Naive thymus-derived CD4-positive, alpha-beta T cell (primary cell): ENCODE measurements at regions not wholly inside any gene's neighbourhood (a gene's known extent, or its start where the extent isn't known, plus 50 kb on each side); places are given as distances from the start of the nearest gene placed in this dataset.

Source experiments
- ATAC-seq: fragments of 150-1000 bp; cut with Tn5 transposase; 2 replicates; pipeline ENCODE4 v1.10.0; 2021; ENCODE audit warnings: mild to moderate bottlenecking, moderate library complexity
- CTCF ChIA-PET: fragments of 350-600 bp; sonication (Branson Sonifier 250); formaldehyde crosslinking; loops from one replicate; lab custom pipeline; 2021; ENCODE audit warnings: antibody characterized with exemption; lab: Charles Lee
- POLR2A ChIA-PET: fragments of 350-600 bp; sonication (Branson Sonifier 250); formaldehyde crosslinking; loops from one replicate; lab custom pipeline; 2021; ENCODE audit warnings: antibody characterized with exemption, inconsistent platforms; lab: Charles Lee
- DNase-seq, 9 donors: peaks; one replicate each; pipeline versions ENCODE4 v3.0.0 to v3.0.0-alpha.2; 2020 to 2022; ENCODE audit warnings: mixed read lengths in 1 of 9
- H3K27ac ChIP-seq: one replicate; pipeline ENCODE4 v1.7.0; 2013; ENCODE audit warnings: mild to moderate bottlenecking, low read depth, low read length, moderate library complexity
- H3K27me3 ChIP-seq, 2 donors: one replicate each; pipeline ENCODE4 v1.7.0; 2013; ENCODE audit warnings: low read length in 2 of 2, mild to moderate bottlenecking in 2 of 2, moderate library complexity in 2 of 2; ENCODE audit not compliant: control insufficient read depth in 2 of 2, insufficient read depth in 2 of 2
- H3K36me3 ChIP-seq, 3 experiments: 1 replicate in 2 of 3; 2 replicates in 1 of 3; pipeline ENCODE4 v1.7.0; 2013; ENCODE audit warnings: low read length in 3 of 3, mild to moderate bottlenecking in 3 of 3, moderate library complexity in 1 of 3; ENCODE audit not compliant: insufficient read depth in 3 of 3, control insufficient read depth in 2 of 3
- H3K4me1 ChIP-seq, 2 donors: one replicate each; pipeline ENCODE4 v1.7.0; 2013; ENCODE audit warnings: low read length in 2 of 2, mild to moderate bottlenecking in 2 of 2, moderate library complexity in 1 of 2; ENCODE audit not compliant: control insufficient read depth in 2 of 2, insufficient read depth in 2 of 2
- H3K4me3 ChIP-seq: 2 replicates; pipeline ENCODE4 v1.7.0; 2013; ENCODE audit warnings: mild to moderate bottlenecking, low read length
- H3K9me3 ChIP-seq, 3 experiments: 1 replicate in 2 of 3; 2 replicates in 1 of 3; pipeline ENCODE4 v1.7.0; 2013; ENCODE audit warnings: low read length in 3 of 3; ENCODE audit not compliant: control insufficient read depth in 2 of 3
- H3K27ac Mint-ChIP-seq, 9 donors: one replicate each; pipeline ENCODE4 v1.8.0; 2020 to 2022; ENCODE audit warnings: mixed read lengths in 9 of 9, mild to moderate bottlenecking in 8 of 9, moderate library complexity in 5 of 9, inconsistent platforms in 2 of 9
- H3K27me3 Mint-ChIP-seq, 5 donors: one replicate each; pipeline ENCODE4 v1.8.0; 2021 to 2022; ENCODE audit warnings: mixed read lengths in 5 of 5, mild to moderate bottlenecking in 1 of 5
- H3K36me3 Mint-ChIP-seq, 5 donors: one replicate each; pipeline ENCODE4 v1.8.0; 2020 to 2022; ENCODE audit warnings: mixed read lengths in 5 of 5, mild to moderate bottlenecking in 3 of 5, inconsistent platforms in 1 of 5
- H3K4me1 Mint-ChIP-seq, 7 donors: one replicate each; pipeline ENCODE4 v1.8.0; 2020 to 2022; ENCODE audit warnings: mixed read lengths in 7 of 7, mild to moderate bottlenecking in 3 of 7, inconsistent platforms in 1 of 7
- H3K4me3 Mint-ChIP-seq, 10 donors: one replicate each; pipeline ENCODE4 v1.8.0; 2020 to 2022; ENCODE audit warnings: mild to moderate bottlenecking in 10 of 10, mixed read lengths in 10 of 10, moderate library complexity in 6 of 10, inconsistent platforms in 2 of 10
- H3K9me3 Mint-ChIP-seq, 11 donors: one replicate each; pipeline ENCODE4 v1.8.0; 2020 to 2022; ENCODE audit warnings: mixed read lengths in 11 of 11, mild to moderate bottlenecking in 4 of 11, inconsistent platforms in 1 of 11, moderate library complexity in 1 of 11
- intact Hi-C, 2 donors: fragments of 100-400 bp; cut with micrococcal nuclease; formaldehyde crosslinking; loops; one replicate each; pipeline ENCODE4 v1.15.1; 2023

DNA sequence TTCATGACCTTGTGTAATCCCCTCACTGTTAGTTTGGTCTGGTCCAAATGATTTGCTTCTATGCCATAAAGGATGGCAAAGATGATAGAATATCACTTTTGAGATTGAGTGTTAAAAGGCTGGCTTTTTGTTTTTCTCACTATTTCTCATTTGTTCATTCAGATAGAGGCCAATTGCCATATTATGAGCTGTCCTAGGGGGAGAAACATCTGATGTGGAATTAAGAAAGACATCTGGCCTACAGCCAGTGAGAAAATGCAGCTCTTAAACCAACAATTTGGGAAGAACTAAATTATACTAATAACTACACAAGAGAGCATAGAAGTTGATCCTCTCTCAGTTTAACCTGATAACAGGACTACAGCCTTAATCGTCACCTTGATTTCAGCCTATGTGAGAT is 1668.6 kb downstream of the GRIK2 start:
- CTCF ChIA-PET = no interaction called here
- peaks cover 0 to 20% (median 6%) of the 10 kb centered on the region in 11 donors for H3K9me3 Mint-ChIP-seq
- Histone ChIP-seq H3K4me3 (no peak overlapping the region), H3K4me1 (no peaks in the 10 kb centered on the region), H3K27me3 (no peaks in the 10 kb centered on the region), H3K36me3 (no peaks in the 10 kb centered on the region), H3K9me3 (no peaks in the 10 kb centered on the region), H3K27ac (no peak overlapping the region)
- intact Hi-C loops = no loop called here
- no peaks in the 10 kb centered on the region for H3K27me3 Mint-ChIP-seq
- POLR2A ChIA-PET = no interaction called here
- no peak overlapping the region for H3K4me3 Mint-ChIP-seq
- no peaks in the 10 kb centered on the region for H3K36me3 Mint-ChIP-seq
- ATAC-seq (no peak), DNase-seq (no peak)
- no peaks in the 10 kb centered on the region for H3K4me1 Mint-ChIP-seq
- H3K27ac Mint-ChIP-seq = no peak overlapping the region

DNA sequence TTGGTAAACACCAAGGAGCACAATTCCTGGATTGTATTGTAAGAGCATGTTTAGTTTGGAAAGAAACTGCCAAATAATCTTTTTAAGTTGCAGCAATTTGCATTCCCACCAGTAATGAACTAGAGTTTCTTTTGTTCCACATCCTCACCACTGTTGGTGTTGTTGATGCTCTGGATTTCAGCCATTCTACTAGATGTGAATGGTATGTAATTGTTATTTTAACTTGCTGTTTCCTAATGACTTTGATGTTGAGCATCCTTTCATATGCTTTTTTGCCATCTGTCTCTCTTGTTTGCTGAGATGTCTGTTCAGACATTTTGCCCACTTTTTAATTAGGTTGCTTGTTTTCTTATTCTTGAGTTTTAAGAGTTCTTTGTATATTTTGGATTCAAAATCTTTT is 1654.1 kb downstream of the GRIK2 start:
- Mint-ChIP-seq H3K4me3 (no peak overlapping the region), H3K27me3 (no peaks in the 10 kb centered on the region), H3K27ac (no peak overlapping the region), H3K36me3 (no peaks in the 10 kb centered on the region), H3K4me1 (no peaks in the 10 kb centered on the region), H3K9me3 (peaks cover 0 to 17% (median 3%) of the 10 kb centered on the region in 11 donors)
- H3K9me3 ChIP-seq = no peaks in the 10 kb centered on the region
- ChIA-PET POLR2A (no interaction called here), CTCF (no interaction called here)
- ATAC-seq = no peak
- no peaks in the 10 kb centered on the region for H3K36me3 ChIP-seq
- H3K4me3 ChIP-seq = no peak overlapping the region
- no peaks in the 10 kb centered on the region for H3K27me3 ChIP-seq
- DNase-seq = no peak
- intact Hi-C loops = no loop called here
- H3K4me1 ChIP-seq = no peaks in the 10 kb centered on the region
- H3K27ac ChIP-seq = no peak overlapping the region

DNA sequence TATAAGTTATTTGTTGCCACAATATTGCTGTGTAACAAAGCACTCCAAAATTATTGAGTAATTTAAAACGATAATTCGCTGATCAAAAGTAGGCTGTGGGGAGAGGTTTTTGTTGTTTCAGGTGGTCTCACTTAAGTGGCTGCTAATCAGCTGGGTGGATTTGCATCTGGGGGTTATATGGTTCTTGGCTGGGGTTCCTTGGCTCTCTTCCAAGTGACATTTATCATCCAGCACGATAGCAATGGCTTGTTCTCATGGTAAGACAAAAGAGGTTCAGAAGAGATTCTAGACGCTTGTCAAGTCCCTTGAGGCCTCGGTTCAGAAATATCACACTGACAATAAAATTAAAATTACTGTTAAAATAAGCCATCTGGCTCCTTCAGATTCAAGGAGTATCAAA is 1648.8 kb downstream of the GRIK2 start:
- H3K4me3 ChIP-seq = no peak overlapping the region
- Mint-ChIP-seq H3K4me3 (no peak overlapping the region), H3K36me3 (no peaks in the 10 kb centered on the region), H3K4me1 (no peaks in the 10 kb centered on the region), H3K27ac (no peak overlapping the region), H3K9me3 (peaks cover 0 to 4% (median 0%) of the 10 kb centered on the region in 11 donors), H3K27me3 (no peaks in the 10 kb centered on the region)
- no peak overlapping the region for H3K27ac ChIP-seq
- CTCF ChIA-PET = no interaction called here
- intact Hi-C loops = no loop called here
- POLR2A ChIA-PET = no interaction called here
- H3K4me1 ChIP-seq = no peaks in the 10 kb centered on the region
- H3K9me3 ChIP-seq = no peaks in the 10 kb centered on the region
- H3K36me3 ChIP-seq = no peaks in the 10 kb centered on the region
- DNase-seq (no peak), ATAC-seq (no peak)
- no peaks in the 10 kb centered on the region for H3K27me3 ChIP-seq

GRCh38 chr6:103036846-103037245 is 1643.3 kb downstream of the GRIK2 start:
- Histone ChIP-seq H3K4me3 (no peak overlapping the region), H3K27me3 (no peaks in the 10 kb centered on the region), H3K4me1 (no peaks in the 10 kb centered on the region), H3K9me3 (no peaks in the 10 kb centered on the region), H3K36me3 (no peaks in the 10 kb centered on the region), H3K27ac (no peak overlapping the region)
- ATAC-seq (no peak), DNase-seq (no peak)
- no peaks in the 10 kb centered on the region for H3K4me1 Mint-ChIP-seq
- no peaks in the 10 kb centered on the region for H3K36me3 Mint-ChIP-seq
- ChIA-PET CTCF (no interaction called here), POLR2A (no interaction called here)
- intact Hi-C loops = no loop called here
- no peak overlapping the region for H3K27ac Mint-ChIP-seq
- no peaks in the 10 kb centered on the region for H3K27me3 Mint-ChIP-seq
- no peak overlapping the region for H3K4me3 Mint-ChIP-seq
- peaks cover 0 to 13% (median 0%) of the 10 kb centered on the region in 11 donors for H3K9me3 Mint-ChIP-seq

GRCh38 chr6:103027271-103027931 is 1633.9 kb downstream of the GRIK2 start:
- DNase-seq = no peak
- Mint-ChIP-seq H3K4me3 (no peak overlapping the region), H3K9me3 (peaks cover 0 to 6% (median 0%) of the 10 kb centered on the region in 11 donors), H3K36me3 (no peaks in the 10 kb centered on the region), H3K27ac (no peak overlapping the region), H3K27me3 (no peaks in the 10 kb centered on the region), H3K4me1 (no peaks in the 10 kb centered on the region)
- Histone ChIP-seq H3K27ac (no peak overlapping the region), H3K4me1 (no peaks in the 10 kb centered on the region), H3K27me3 (no peaks in the 10 kb centered on the region), H3K36me3 (no peaks in the 10 kb centered on the region), H3K9me3 (no peaks in the 10 kb centered on the region), H3K4me3 (no peak overlapping the region)
- ChIA-PET CTCF (no interaction called here), POLR2A (no interaction called here)
- intact Hi-C loops = no loop called here
- no peak for ATAC-seq

- Histone ChIP-seq H3K27me3 (no peaks in the 10 kb centered on the region), H3K36me3 (no peaks in the 10 kb centered on the region), H3K9me3 (peaks cover 0 to 7% (median 0%) of the 10 kb centered on the region in 3 experiments), H3K4me3 (no peak overlapping the region), H3K27ac (no peak overlapping the region), H3K4me1 (no peaks in the 10 kb centered on the region)
- Mint-ChIP-seq H3K4me1 (no peaks in the 10 kb centered on the region), H3K4me3 (no peak overlapping the region), H3K27me3 (no peaks in the 10 kb centered on the region), H3K9me3 (peaks cover 0 to 9% (median 5%) of the 10 kb centered on the region in 11 donors), H3K27ac (no peak overlapping the region), H3K36me3 (no peaks in the 10 kb centered on the region)
- ATAC-seq (no peak), DNase-seq (no peak)
- POLR2A ChIA-PET = no interaction called here
- intact Hi-C loops = no loop called here
- CTCF ChIA-PET = no interaction called here
These were observed 1624.9 kb downstream of the GRIK2 start for GRCh38 chr6:103018426-103018825.

- no peaks in the 10 kb centered on the region for H3K36me3 ChIP-seq
- Mint-ChIP-seq H3K4me1 (no peaks in the 10 kb centered on the region), H3K9me3 (peaks cover 2 to 11% (median 6%) of the 10 kb centered on the region in 11 donors), H3K36me3 (no peaks in the 10 kb centered on the region), H3K4me3 (no peak overlapping the region), H3K27me3 (no peaks in the 10 kb centered on the region), H3K27ac (no peak overlapping the region)
- H3K9me3 ChIP-seq = peaks cover 0 to 7% (median 0%) of the 10 kb centered on the region in 3 experiments
- POLR2A ChIA-PET = no interaction called here
- no peak for DNase-seq
- intact Hi-C loops = no loop called here
- no peak for ATAC-seq
- no peaks in the 10 kb centered on the region for H3K27me3 ChIP-seq
- no peak overlapping the region for H3K27ac ChIP-seq
- CTCF ChIA-PET = no interaction called here
- H3K4me1 ChIP-seq = no peaks in the 10 kb centered on the region
- H3K4me3 ChIP-seq = no peak overlapping the region
These were observed 1624.4 kb downstream of the GRIK2 start for GRCh38 chr6:103017878-103018277.
